Peyer's patch (tissue), 4 donors: ENCODE measurements at regions not wholly inside any gene's neighbourhood (a gene's known extent, or its start where the extent isn't known, plus 50 kb on each side); places are given as distances from the start of the nearest gene placed in this dataset.

Experiments used
- DNase-seq, 3 donors: peaks; one replicate each; pipeline ENCODE4 v3.0.0-alpha.2; 2017 to 2019
- H3K27ac ChIP-seq, 4 donors: fragments of 200-600 bp; sonication (generic); one replicate each; pipeline ENCODE4 v1.5.1; 2016 to 2019
- H3K27me3 ChIP-seq, 2 donors: fragments of 200-600 bp; sonication (generic); one replicate each; pipeline ENCODE4 v1.5.1; 2019
- H3K36me3 ChIP-seq, 3 donors: fragments of 200-600 bp; sonication (generic); one replicate each; pipeline ENCODE4 v1.5.1; 2016 to 2019
- H3K4me1 ChIP-seq, 4 donors: fragments of 200-600 bp; sonication (generic); one replicate each; pipeline ENCODE4 v1.5.1; 2016 to 2019
- H3K4me3 ChIP-seq, 4 donors: fragments of 200-600 bp; sonication (generic); 1 replicate in 3 of 4; 2 replicates in 1 of 4; pipeline ENCODE4 v1.5.1; 2016 to 2019; ENCODE audit warnings: mild to moderate bottlenecking in 1 of 4
- H3K9me3 ChIP-seq, 4 donors: fragments of 200-600 bp; sonication (generic); one replicate each; pipeline ENCODE4 v1.5.1; 2016 to 2019; ENCODE audit warnings: mild to moderate bottlenecking in 1 of 4
- CTCF ChIP-seq, 6 experiments: fragments of 450-650 bp in 4 of 6; fragments of 200-600 bp in 2 of 6; sonication (generic) in 1 of 6; IDR thresholded peaks; one replicate each; pipeline ENCODE4 v1.5.1; 2017 to 2019; ENCODE audit warnings: antibody characterized with exemption in 6 of 6, mild to moderate bottlenecking in 3 of 6, moderate library complexity in 1 of 6
- POLR2A ChIP-seq, 2 donors: fragments of 450-650 bp; IDR thresholded peaks; one replicate each; pipeline ENCODE4 v1.5.1; 2017; ENCODE audit warnings: antibody characterized with exemption in 2 of 2, mild to moderate bottlenecking in 2 of 2, moderate library complexity in 2 of 2

DNA sequence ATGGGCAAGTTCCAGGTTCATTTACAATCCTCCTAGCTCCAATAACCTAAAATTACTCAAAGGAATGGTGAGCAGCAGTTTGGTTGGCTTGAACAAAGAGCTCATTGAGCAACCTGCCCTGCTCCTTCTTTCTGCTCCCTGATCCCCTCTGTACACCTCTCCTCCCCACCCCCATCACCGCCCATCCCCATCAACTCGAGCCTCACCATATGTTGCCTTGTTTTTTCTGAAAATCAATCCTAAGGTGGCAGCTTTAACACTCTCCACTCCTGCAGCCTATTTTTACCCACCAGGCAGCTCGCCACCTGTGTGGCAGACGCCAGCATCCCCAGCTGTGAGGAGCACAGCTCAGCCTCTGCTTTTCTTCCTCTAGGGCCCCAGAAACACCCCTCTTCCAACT lies 533.4 kb upstream of the BRINP1 start:
- Histone ChIP-seq H3K36me3 (no peaks in the 10 kb centered on the region), H3K4me1 (no peaks in the 10 kb centered on the region), H3K27me3 (no peaks in the 10 kb centered on the region), H3K4me3 (no peak overlapping the region), H3K9me3 (no peaks in the 10 kb centered on the region), H3K27ac (no peak overlapping the region)
- no peak for TF ChIP-seq CTCF (IDR thresholded peaks at IDR 0.05)
- no peak for TF ChIP-seq POLR2A (IDR thresholded peaks at IDR 0.05)
- no peak for DNase-seq

- H3K27ac ChIP-seq, result no peak overlapping the region
- H3K36me3 ChIP-seq, result no peaks in the 10 kb centered on the region
- H3K9me3 ChIP-seq, result no peaks in the 10 kb centered on the region
- H3K4me1 ChIP-seq, result no peaks in the 10 kb centered on the region
- no peak for DNase-seq
- H3K27me3 ChIP-seq, result no peaks in the 10 kb centered on the region
- TF ChIP-seq POLR2A (IDR thresholded peaks at IDR 0.05) (no peak), CTCF (IDR thresholded peaks at IDR 0.05) (no peak)
- no peak overlapping the region for H3K4me3 ChIP-seq
Observed at GRCh38 chr9:119898316-119898715, 529.1 kb upstream of the BRINP1 start.

DNA sequence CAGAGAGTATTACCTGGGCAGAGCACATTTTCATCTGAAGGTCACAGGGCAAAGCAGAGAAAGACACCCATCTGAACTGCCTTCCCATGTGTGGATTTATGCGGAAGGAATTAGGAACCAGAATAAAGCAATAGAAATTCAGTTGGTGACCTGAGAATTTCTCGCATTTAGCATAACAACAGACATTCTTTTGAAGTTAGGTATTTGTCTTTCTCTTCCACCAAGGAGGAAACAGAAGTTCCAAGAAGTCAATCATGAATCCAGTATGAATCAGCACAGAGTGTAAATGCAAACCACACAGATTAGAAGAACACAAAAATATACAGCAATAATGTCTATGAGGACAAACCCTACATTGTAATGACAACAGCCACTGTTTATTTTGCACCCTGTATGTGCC lies 515.2 kb upstream of the BRINP1 start:
- Histone ChIP-seq H3K36me3 (no peaks in the 10 kb centered on the region), H3K4me3 (no peak overlapping the region), H3K27ac (no peak overlapping the region), H3K4me1 (no peaks in the 10 kb centered on the region), H3K27me3 (no peaks in the 10 kb centered on the region), H3K9me3 (no peaks in the 10 kb centered on the region)
- TF ChIP-seq CTCF (IDR thresholded peaks at IDR 0.05), result no peak
- TF ChIP-seq POLR2A (IDR thresholded peaks at IDR 0.05), result no peak
- no peak for DNase-seq

GRCh38 chr9:119881898-119882297 lies 512.7 kb upstream of the BRINP1 start:
- no peak for DNase-seq
- Histone ChIP-seq H3K27ac (no peak overlapping the region), H3K36me3 (no peaks in the 10 kb centered on the region), H3K27me3 (no peaks in the 10 kb centered on the region), H3K4me3 (no peak overlapping the region), H3K9me3 (no peaks in the 10 kb centered on the region), H3K4me1 (no peaks in the 10 kb centered on the region)
- TF ChIP-seq CTCF (IDR thresholded peaks at IDR 0.05) (no peak), POLR2A (IDR thresholded peaks at IDR 0.05) (no peak)

GRCh38 chr9:119880361-119880760 lies 511.1 kb upstream of the BRINP1 start:
- Histone ChIP-seq H3K9me3 (no peaks in the 10 kb centered on the region), H3K27ac (no peak overlapping the region), H3K4me3 (no peak overlapping the region), H3K4me1 (no peaks in the 10 kb centered on the region), H3K27me3 (no peaks in the 10 kb centered on the region), H3K36me3 (no peaks in the 10 kb centered on the region)
- no peak for TF ChIP-seq POLR2A (IDR thresholded peaks at IDR 0.05)
- no peak for TF ChIP-seq CTCF (IDR thresholded peaks at IDR 0.05)
- no peak for DNase-seq

GRCh38 chr9:119877306-119877705 lies 508.1 kb upstream of the BRINP1 start:
- no peak for DNase-seq
- Histone ChIP-seq H3K27me3 (no peaks in the 10 kb centered on the region), H3K27ac (no peak overlapping the region), H3K9me3 (no peaks in the 10 kb centered on the region), H3K36me3 (no peaks in the 10 kb centered on the region), H3K4me1 (no peaks in the 10 kb centered on the region), H3K4me3 (no peak overlapping the region)
- TF ChIP-seq CTCF (IDR thresholded peaks at IDR 0.05) (no peak), POLR2A (IDR thresholded peaks at IDR 0.05) (no peak)
